HepG2 (cell line): ENCODE measurements at regions not wholly inside any gene's neighbourhood (a gene's known extent, or its start where the extent isn't known, plus 50 kb on each side); places are given as distances from the start of the nearest gene placed in this dataset.

Source experiments
- ATAC-seq: fragments of 200-7000 bp; cut with Tn5 transposase; 3 replicates; pipeline ENCODE4 v1.9.1; 2020; ENCODE audit warnings: mild to moderate bottlenecking, moderate library complexity
- BruUV-seq: library from RNA; stranded (reverse); fragments of 400-500 nt; replicated peaks from 2 replicates; lab custom pipeline; 2021; lab: Mats Ljungman, UMichigan
- CTCF ChIA-PET: fragments of 300-600 bp; formaldehyde crosslinking; extraction: SDS; loops from one replicate; lab custom pipeline; 2021; ENCODE audit warnings: low total read pairs, inconsistent platforms, low intra/inter-chr PET ratio; lab: Yijun Ruan, JAX
- POLR2A ChIA-PET: fragments of 350-600 bp; sonication (Branson Sonifier 250); formaldehyde crosslinking; loops from one replicate; lab custom pipeline; 2020; ENCODE audit warnings: antibody characterized with exemption, inconsistent platforms; lab: Yijun Ruan, JAX
- DNase-seq: peaks from one replicate; pipeline ENCODE4 v3.0.0-alpha.2; 2015; ENCODE audit warnings: low spot score
- FAIRE-seq: peaks from 3 replicates; lab custom pipeline; 2011; peaks lifted over from hg19 to GRCh38; lab: Jason Lieb, UNC
- H2AFZ ChIP-seq: one replicate; pipeline ENCODE4 v1.6.1; 2011; ENCODE audit warnings: low read length, inconsistent platforms
- H3K27ac ChIP-seq: fragments of 300-600 bp; 3 replicates; pipeline ENCODE4 v1.8.0; 2011; ENCODE audit warnings: mixed run types, mild to moderate bottlenecking, mixed read lengths, low read length, inconsistent platforms; ENCODE audit not compliant: insufficient read depth; ENCODE audit errors: extremely low read length
- H3K27me3 ChIP-seq, 2 experiments: fragments of 200-600 bp in 1 of 2; 2 replicates in 1 of 2; 3 replicates in 1 of 2; pipeline versions ENCODE4 v1.6.0 to v1.8.0; 2011; ENCODE audit warnings: low read length in 2 of 2, mild to moderate bottlenecking in 2 of 2, moderate library complexity in 2 of 2, inconsistent platforms in 1 of 2; ENCODE audit not compliant: insufficient read depth in 2 of 2, control insufficient read depth in 1 of 2
- H3K36me3 ChIP-seq, 2 experiments: fragments of 200-600 bp in 1 of 2; replicated peaks in 1 of 2; 2 replicates in 1 of 2; 3 replicates in 1 of 2; pipeline versions ENCODE4 v1.5.1 to v1.8.0; 2011; ENCODE audit warnings: low read length in 2 of 2, inconsistent platforms in 1 of 2; ENCODE audit not compliant: insufficient read depth in 2 of 2, control insufficient read depth in 1 of 2
- H3K4me1 ChIP-seq: 2 replicates; pipeline ENCODE4 v1.5.1; 2012; ENCODE audit warnings: low read length, inconsistent platforms; ENCODE audit not compliant: insufficient read depth
- H3K4me2 ChIP-seq: 2 replicates; pipeline ENCODE4 v1.6.0; 2011; ENCODE audit warnings: low read depth, low read length, inconsistent platforms
- H3K4me3 ChIP-seq, 3 experiments: fragments of 200-600 bp in 1 of 3; sonication (generic), shearing (Covaris generic) in 1 of 3; replicated peaks in 1 of 3; 2 replicates each; pipeline ENCODE4 v1.5.1; 2011 to 2016; ENCODE audit warnings: low read length in 3 of 3, inconsistent platforms in 2 of 3, low read depth in 2 of 3, mild to moderate bottlenecking in 2 of 3, control low read depth in 1 of 3, mixed read lengths in 1 of 3; ENCODE audit not compliant: insufficient read depth in 1 of 3
- H3K79me2 ChIP-seq: one replicate; pipeline ENCODE4 v1.6.1; 2011; ENCODE audit warnings: low read length, inconsistent platforms; ENCODE audit not compliant: insufficient read depth
- H3K9ac ChIP-seq: 2 replicates; pipeline ENCODE4 v1.6.0; 2011; ENCODE audit warnings: mild to moderate bottlenecking, low read depth, low read length, inconsistent platforms; ENCODE audit not compliant: insufficient read depth
- H3K9me3 ChIP-seq: 2 replicates; pipeline ENCODE4 v1.5.1; 2012; ENCODE audit warnings: mild to moderate bottlenecking, low read length
- H4K20me1 ChIP-seq: 2 replicates; pipeline ENCODE4 v1.6.0; 2011; ENCODE audit warnings: inconsistent platforms, mild to moderate bottlenecking, low read length, moderate library complexity; ENCODE audit not compliant: insufficient read depth
- ARID2 ChIP-seq: sonication (generic); formaldehyde crosslinking; IDR thresholded peaks from 2 replicates; pipeline ENCODE4 v1.8.1; 2022; ENCODE audit warnings: mild to moderate bottlenecking, missing genetic modification reagents, borderline replicate concordance
- GMEB1 ChIP-seq: sonication (generic); formaldehyde crosslinking; IDR thresholded peaks from 2 replicates; pipeline ENCODE4 v1.5.1; 2020; ENCODE audit warnings: missing genetic modification reagents, mild to moderate bottlenecking, borderline replicate concordance
- GTF3A ChIP-seq: sonication (generic); formaldehyde crosslinking; conservative IDR thresholded peaks from 2 replicates; pipeline ENCODE4 v1.4.0; 2020; ENCODE audit warnings: mild to moderate bottlenecking, missing genetic modification reagents
- NCOR1 ChIP-seq: fragments of 200-600 bp; sonication (generic); IDR thresholded peaks from 2 replicates; pipeline ENCODE4 v1.7.0; 2017; ENCODE audit warnings: antibody characterized with exemption, low read length, borderline replicate concordance
- PITX1 ChIP-seq: sonication (generic); formaldehyde crosslinking; IDR thresholded peaks from 2 replicates; pipeline ENCODE4 v1.5.1; 2020; ENCODE audit warnings: mild to moderate bottlenecking, missing genetic modification reagents
- PLSCR1 ChIP-seq: sonication (generic); formaldehyde crosslinking; IDR thresholded peaks from 2 replicates; pipeline ENCODE4 v1.5.0; 2020; ENCODE audit warnings: missing genetic modification reagents, mild to moderate bottlenecking, borderline replicate concordance
- RFX5 ChIP-seq: IDR thresholded peaks from 2 replicates; pipeline ENCODE4 v1.6.1; 2011; ENCODE audit warnings: low read depth, low read length, improper control_type of control experiment
- SKIL ChIP-seq: sonication (generic); formaldehyde crosslinking; IDR thresholded peaks from 2 replicates; pipeline ENCODE4 v1.8.0; 2022; ENCODE audit warnings: missing genetic modification reagents, mild to moderate bottlenecking, moderate library complexity, borderline replicate concordance
- SSRP1 ChIP-seq: IDR thresholded peaks from 2 replicates; pipeline ENCODE4 v1.6.1; 2016; ENCODE audit warnings: control low read depth
- ZBTB14 ChIP-seq: sonication (generic); formaldehyde crosslinking; IDR thresholded peaks from 2 replicates; pipeline ENCODE4 v1.4.0; 2020; ENCODE audit warnings: missing genetic modification reagents
- ZFX ChIP-seq: sonication (generic); formaldehyde crosslinking; IDR thresholded peaks from 2 replicates; pipeline ENCODE4 v1.4.0; 2020; ENCODE audit warnings: mild to moderate bottlenecking, low read depth, missing genetic modification reagents, moderate library complexity
- ZNF207 ChIP-seq: fragments of 450-650 bp; IDR thresholded peaks from 2 replicates; pipeline ENCODE4 v1.6.1; 2016; ENCODE audit warnings: antibody characterized with exemption, borderline replicate concordance
- in situ Hi-C: cut with HindIII; loops from 2 replicates; pipeline ENCODE4 v1.10.0; 2017; ENCODE audit warnings: low pct_unique_long_range_greater_than_20kb; ENCODE audit not compliant: extremely low pct_ligation_motif_present
- intact Hi-C: fragments of 100-400 bp; cut with micrococcal nuclease; formaldehyde crosslinking; loops from one replicate; pipeline ENCODE4 v1.10.0; 2022; ENCODE audit not compliant: unreplicated experiment

GRCh38 chr2:2392332-2392731 lies 61.3 kb upstream of the MYT1L start (continued):
- TF ChIP-seq PLSCR1 (CRISPR knock-in tag) (no peak), GMEB1 (no peak), PITX1 (CRISPR knock-in tag) (no peak), NCOR1 (no peak), ZFX (CRISPR knock-in tag) (no peak), GTF3A (no peak), ZNF207 (no peak), RFX5 (no peak), ARID2 (no peak), ZBTB14 (no peak)

- intact Hi-C loops: no loop called here
- H3K4me1 ChIP-seq: no peaks in the 10 kb centered on the region
- no peak for FAIRE-seq
Measured at GRCh38 chr2:2389215-2389614, 58.1 kb upstream of the MYT1L start.

More at GRCh38 chr2:2389215-2389614, 58.1 kb upstream of the MYT1L start:
- TF ChIP-seq SKIL (CRISPR knock-in tag) (no peak), SSRP1 (CRISPR knock-in tag) (no peak)
- H3K4me3 ChIP-seq: no peak overlapping the region
- H3K27ac ChIP-seq: no peak overlapping the region
- H3K9ac ChIP-seq: no peak overlapping the region
- POLR2A ChIA-PET: no interaction called here
- DNase-seq (no peak), ATAC-seq (no peak)
- peaks cover 38% of the 10 kb centered on the region for H3K9me3 ChIP-seq
- in situ Hi-C loops: no loop called here
- no peak overlapping the region for H3K4me2 ChIP-seq
- H3K27me3 ChIP-seq: no peaks in the 10 kb centered on the region
- H2AFZ ChIP-seq: no peak overlapping the region
- CTCF ChIA-PET: no interaction called here
- H3K36me3 ChIP-seq: no peaks in the 10 kb centered on the region
- no peaks in the 10 kb centered on the region for H3K79me2 ChIP-seq
- no TSS peak for BruUV-seq
- no peaks in the 10 kb centered on the region for H4K20me1 ChIP-seq
